ENCODE measurements at regions not wholly inside any gene's neighbourhood (a gene's known extent, or its start where the extent isn't known, plus 50 kb on each side); places are given as distances from the start of the nearest gene placed in this dataset.

GRCh38 chr6:40889137-40889832 lies 149.7 kb downstream of the UNC5CL start:
- Histone ChIP-seq H3K36me3 (ENCODE audit: control insufficient read depth, insufficient read depth, low read length) (no peaks in the 10 kb centered on the region), H3K27ac (ENCODE audit: low read depth, low read length) (no peak overlapping the region), H3K27me3 (ENCODE audit: control insufficient read depth, insufficient read depth, low read length, poor library complexity, severe bottlenecking) (no peaks in the 10 kb centered on the region), H3K9me3 (ENCODE audit: control insufficient read depth, low read length) (no peaks in the 10 kb centered on the region), H3K9ac (ENCODE audit: extremely low read depth, low read length, poor library complexity, severe bottlenecking) (no peak overlapping the region), H3K4me3 (ENCODE audit: low read length) (no peak overlapping the region), H3K4me1 (ENCODE audit: control insufficient read depth, insufficient read depth, low read length) (peaks cover 5% of the 10 kb centered on the region)
- Mint-ChIP-seq H3K4me3 (no peak overlapping the region), H3K36me3 (ENCODE audit: low read depth) (no peaks in the 10 kb centered on the region), H3K9me3 (no peaks in the 10 kb centered on the region), H3K4me1 (peaks cover 12% of the 10 kb centered on the region), H3K27ac (peak overlapping the region; percentile 30), H3K27me3 (ENCODE audit: insufficient read depth) (no peaks in the 10 kb centered on the region)
- WGBS, 2 experiments (ENCODE audit: insufficient coverage in 1 of 2, insufficient read length in 1 of 2) = 89 to 92% methylated on average over 1 to 7 of the region's 7 CpGs
- DNase-seq = no peak
- TF ChIP-seq, protein P1, sequence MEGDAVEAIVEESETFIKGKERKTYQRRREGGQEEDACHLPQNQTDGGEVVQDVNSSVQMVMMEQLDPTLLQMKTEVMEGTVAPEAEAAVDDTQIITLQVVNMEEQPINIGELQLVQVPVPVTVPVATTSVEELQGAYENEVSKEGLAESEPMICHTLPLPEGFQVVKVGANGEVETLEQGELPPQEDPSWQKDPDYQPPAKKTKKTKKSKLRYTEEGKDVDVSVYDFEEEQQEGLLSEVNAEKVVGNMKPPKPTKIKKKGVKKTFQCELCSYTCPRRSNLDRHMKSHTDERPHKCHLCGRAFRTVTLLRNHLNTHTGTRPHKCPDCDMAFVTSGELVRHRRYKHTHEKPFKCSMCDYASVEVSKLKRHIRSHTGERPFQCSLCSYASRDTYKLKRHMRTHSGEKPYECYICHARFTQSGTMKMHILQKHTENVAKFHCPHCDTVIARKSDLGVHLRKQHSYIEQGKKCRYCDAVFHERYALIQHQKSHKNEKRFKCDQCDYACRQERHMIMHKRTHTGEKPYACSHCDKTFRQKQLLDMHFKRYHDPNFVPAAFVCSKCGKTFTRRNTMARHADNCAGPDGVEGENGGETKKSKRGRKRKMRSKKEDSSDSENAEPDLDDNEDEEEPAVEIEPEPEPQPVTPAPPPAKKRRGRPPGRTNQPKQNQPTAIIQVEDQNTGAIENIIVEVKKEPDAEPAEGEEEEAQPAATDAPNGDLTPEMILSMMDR (conservative IDR thresholded peaks at IDR 0.05) = no peak

GRCh38 chr6:40888456-40888990 lies 150.5 kb downstream of the UNC5CL start:
- Mint-ChIP-seq H3K27ac (no peak overlapping the region), H3K27me3 (ENCODE audit: insufficient read depth) (no peaks in the 10 kb centered on the region), H3K9me3 (no peaks in the 10 kb centered on the region), H3K4me1 (peaks cover 12% of the 10 kb centered on the region), H3K36me3 (ENCODE audit: low read depth) (no peaks in the 10 kb centered on the region), H3K4me3 (no peak overlapping the region)
- Histone ChIP-seq H3K36me3 (ENCODE audit: control insufficient read depth, insufficient read depth, low read length) (no peaks in the 10 kb centered on the region), H3K27ac (ENCODE audit: low read depth, low read length) (peak overlapping the region; percentile 67), H3K4me1 (ENCODE audit: control insufficient read depth, insufficient read depth, low read length) (peaks cover 5% of the 10 kb centered on the region), H3K9me3 (ENCODE audit: control insufficient read depth, low read length) (no peaks in the 10 kb centered on the region), H3K9ac (ENCODE audit: extremely low read depth, low read length, poor library complexity, severe bottlenecking) (no peak overlapping the region), H3K27me3 (ENCODE audit: control insufficient read depth, insufficient read depth, low read length, poor library complexity, severe bottlenecking) (no peaks in the 10 kb centered on the region), H3K4me3 (ENCODE audit: low read length) (no peak overlapping the region)
- no peak for DNase-seq
- 83 to 100% methylated on average over 2 to 3 of the region's 3 CpGs for WGBS, 2 experiments (ENCODE audit: insufficient coverage in 1 of 2, insufficient read length in 1 of 2)
- TF ChIP-seq, protein P1 (conservative IDR thresholded peaks at IDR 0.05) = no peak

DNA sequence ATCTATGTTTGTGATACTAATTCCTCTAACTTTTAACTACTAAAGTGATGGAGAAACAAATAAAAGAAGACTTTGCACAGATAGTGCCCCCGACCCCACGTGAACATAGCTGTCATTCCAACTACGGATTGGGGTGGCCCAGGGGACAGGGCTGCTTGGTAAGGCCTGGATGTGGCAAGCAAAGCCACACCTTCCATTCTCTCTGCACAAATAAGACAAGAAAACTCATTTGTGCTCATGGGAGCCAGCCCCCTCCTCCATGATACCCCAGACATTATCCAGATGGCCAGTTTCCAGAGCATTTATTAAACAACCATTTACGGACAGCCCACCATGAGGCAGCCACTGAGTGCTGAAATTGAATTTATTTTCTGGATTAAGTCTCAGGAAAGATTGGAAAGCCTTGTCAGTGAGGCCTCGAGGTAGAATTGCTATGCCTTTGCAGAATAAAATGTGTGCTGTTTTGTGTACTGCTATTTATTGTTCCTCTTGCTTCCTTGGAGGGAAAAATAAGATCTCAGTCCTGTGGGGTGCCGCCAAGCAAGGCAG lies 151.2 kb downstream of the UNC5CL start:
- no peaks in the 10 kb centered on the region for H3K36me3 Mint-ChIP-seq (ENCODE audit: low read depth)
- no peak overlapping the region for H3K9ac ChIP-seq (ENCODE audit: extremely low read depth, low read length, poor library complexity, severe bottlenecking)
- H3K27ac Mint-ChIP-seq = no peak overlapping the region
- no peaks in the 10 kb centered on the region for H3K36me3 ChIP-seq (ENCODE audit: control insufficient read depth, insufficient read depth, low read length)
- H3K27me3 Mint-ChIP-seq (ENCODE audit: insufficient read depth) = no peaks in the 10 kb centered on the region
- no peaks in the 10 kb centered on the region for H3K9me3 Mint-ChIP-seq
- H3K27ac ChIP-seq (ENCODE audit: low read depth, low read length) = peak overlapping the region; percentile 67
- no peaks in the 10 kb centered on the region for H3K9me3 ChIP-seq (ENCODE audit: control insufficient read depth, low read length)
- 94 to 100% methylated on average over 2 to 6 of the region's 6 CpGs for WGBS, 2 experiments (ENCODE audit: insufficient coverage in 1 of 2, insufficient read length in 1 of 2)
- H3K4me3 ChIP-seq (ENCODE audit: low read length) = no peak overlapping the region
- no peaks in the 10 kb centered on the region for H3K27me3 ChIP-seq (ENCODE audit: control insufficient read depth, insufficient read depth, low read length, poor library complexity, severe bottlenecking)
- peaks cover 12% of the 10 kb centered on the region for H3K4me1 Mint-ChIP-seq
- no peak overlapping the region for H3K4me3 Mint-ChIP-seq
- no peak for DNase-seq
- TF ChIP-seq, protein P1 (conservative IDR thresholded peaks at IDR 0.05) = no peak
- H3K4me1 ChIP-seq (ENCODE audit: control insufficient read depth, insufficient read depth, low read length) = peaks cover 5% of the 10 kb centered on the region
